NCI-H128 (cell line): ENCODE measurements at regions not wholly inside any gene's neighbourhood (a gene's known extent, or its start where the extent isn't known, plus 50 kb on each side); places are given as distances from the start of the nearest gene placed in this dataset.
"Not testable (repeated sequence)": the region's sequence is repeated elsewhere in the genome, so short reads cannot be mapped to it uniquely, and the experiment has no call there.

ENCODE experiments used
- DNase-seq: peaks from one replicate; lab custom pipeline; 2025; ENCODE audit not compliant: unreplicated experiment; lab: John Stamatoyannopoulos, UW

- no peak for DNase-seq
Measured at GRCh38 chr3:150357923-150358607, 50.0 kb upstream of the TSC22D2 start.

- no peak for DNase-seq
Measured at GRCh38 chr3:150357140-150357539, 51.0 kb upstream of the TSC22D2 start.

GRCh38 chr3:150355574-150355973 lies 52.5 kb upstream of the TSC22D2 start:
- no peak for DNase-seq

DNA sequence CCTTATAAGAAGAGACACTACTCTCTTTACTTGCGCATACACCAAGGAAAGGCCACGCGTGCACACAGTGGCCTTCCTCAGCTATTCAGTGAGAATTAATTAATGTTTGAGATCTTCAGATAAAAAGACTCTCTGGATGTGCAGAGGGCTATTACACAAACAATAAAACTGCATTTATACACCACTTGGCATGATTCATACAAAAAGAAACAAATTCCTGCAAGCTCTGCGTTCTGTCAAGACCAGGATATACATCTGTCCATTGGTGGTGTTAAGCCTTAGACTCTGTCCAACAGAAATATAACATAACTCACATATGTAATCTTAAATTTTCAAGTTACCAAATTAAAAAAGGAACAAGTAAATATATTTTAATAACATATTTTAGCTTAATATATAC lies 55.2 kb upstream of the TSC22D2 start:
- no peak for DNase-seq

DNA sequence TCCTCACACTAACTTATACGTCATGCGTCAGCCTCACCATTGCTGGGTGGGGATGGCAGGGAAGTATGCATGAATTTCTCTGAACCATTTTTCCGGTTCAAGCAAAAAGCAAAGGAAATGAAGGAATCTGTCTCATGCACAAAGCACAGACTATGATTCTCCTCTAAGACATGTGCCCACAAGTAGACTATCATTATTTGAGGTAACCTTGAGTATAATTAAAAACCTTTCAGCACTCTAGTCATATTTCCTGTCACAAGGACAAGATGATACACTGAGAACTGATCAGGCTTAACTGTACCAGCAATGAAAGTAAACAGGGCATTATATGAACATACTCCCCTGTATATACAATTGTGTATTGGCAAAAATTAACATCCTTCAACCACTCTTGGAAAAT lies 56.7 kb upstream of the TSC22D2 start:
- DNase-seq: no peak

GRCh38 chr3:150349314-150350097 lies 58.6 kb upstream of the TSC22D2 start:
- no peak for DNase-seq

- no peak for DNase-seq
Measured at GRCh38 chr3:150348500-150348899, 59.6 kb upstream of the TSC22D2 start.

- DNase-seq: no peak
Measured at GRCh38 chr3:150346981-150347863, 60.9 kb upstream of the TSC22D2 start.

DNA sequence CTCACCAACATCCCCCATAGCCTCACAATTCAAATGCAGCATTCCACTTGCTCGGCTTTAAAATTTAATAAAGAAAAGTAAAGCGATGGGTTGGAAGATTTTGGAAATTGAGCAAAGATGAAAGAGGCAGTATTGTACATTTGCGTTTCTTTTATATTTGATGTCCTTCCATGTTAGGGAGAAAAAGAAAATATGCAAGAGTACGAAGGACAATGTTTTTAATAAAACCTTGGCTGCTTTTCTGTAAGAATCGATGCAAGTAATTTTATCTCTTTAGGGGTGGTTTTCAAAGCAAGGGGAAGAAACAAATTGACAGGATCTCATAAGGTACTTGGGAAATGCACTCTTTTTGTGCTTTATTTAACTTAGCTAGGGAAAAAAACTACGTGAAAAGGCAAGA lies 61.8 kb upstream of the TSC22D2 start:
- DNase-seq: no peak

- DNase-seq: no peak
Measured at GRCh38 chr3:150345021-150345538, 63.0 kb upstream of the TSC22D2 start.

DNA sequence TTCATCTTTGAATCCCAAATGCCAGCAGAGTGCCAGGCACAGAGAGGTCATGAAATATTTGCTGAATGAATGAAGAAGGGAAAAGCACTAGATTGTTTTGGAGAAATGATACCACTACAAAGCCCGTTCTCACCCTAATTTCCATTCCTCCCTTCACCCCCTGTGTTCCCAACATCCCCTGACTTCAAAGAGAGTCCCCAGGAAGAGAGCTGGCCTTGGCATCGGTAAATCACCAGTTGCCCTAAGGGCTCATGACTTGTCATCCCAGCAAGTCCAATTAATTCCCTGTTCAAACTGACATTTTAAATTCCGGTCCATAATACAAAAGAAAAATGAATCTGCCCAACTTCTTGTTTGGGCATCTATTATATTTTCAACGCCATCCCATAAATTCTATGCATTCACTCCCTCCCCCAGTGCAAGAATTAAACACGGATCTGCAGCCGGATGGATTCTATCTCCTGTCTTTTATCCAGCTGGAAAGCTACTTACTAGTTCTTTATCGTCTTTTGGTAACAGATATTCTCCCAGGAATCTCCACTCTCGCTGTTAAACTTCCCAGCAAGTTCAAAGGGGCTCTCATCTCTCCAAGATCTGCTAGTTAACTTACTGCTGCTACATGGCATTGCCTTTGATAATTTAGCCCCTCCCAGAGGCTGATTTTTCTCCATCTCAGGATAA lies 63.9 kb upstream of the TSC22D2 start:
- no peak for DNase-seq

DNA sequence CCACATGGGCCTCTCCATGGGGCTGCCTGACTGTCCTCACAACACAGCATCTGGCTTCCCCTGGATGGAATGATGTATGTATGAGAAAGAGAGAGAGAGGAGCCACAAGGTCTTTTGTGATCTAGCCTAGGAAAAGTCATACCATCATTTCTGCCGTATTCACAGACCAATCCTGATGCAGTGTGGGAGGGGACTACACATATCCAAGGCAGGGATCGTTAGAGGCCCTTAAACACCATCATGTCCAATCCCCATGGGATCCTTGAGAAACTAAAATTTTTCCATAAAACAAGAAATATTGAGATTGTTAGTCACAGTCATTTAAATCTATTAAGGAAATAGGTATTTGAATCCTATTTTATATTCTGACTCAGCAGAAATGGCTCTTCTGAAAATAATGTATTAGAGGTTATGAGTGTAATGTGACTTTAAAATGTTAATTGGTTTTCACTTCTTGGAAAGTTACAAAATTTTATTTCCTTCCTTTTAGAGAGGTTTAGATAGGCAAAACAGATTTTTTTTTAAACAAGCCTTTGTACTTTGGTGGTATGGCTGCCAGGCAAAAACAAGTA lies 65.1 kb upstream of the TSC22D2 start:
- no peak for DNase-seq

DNA sequence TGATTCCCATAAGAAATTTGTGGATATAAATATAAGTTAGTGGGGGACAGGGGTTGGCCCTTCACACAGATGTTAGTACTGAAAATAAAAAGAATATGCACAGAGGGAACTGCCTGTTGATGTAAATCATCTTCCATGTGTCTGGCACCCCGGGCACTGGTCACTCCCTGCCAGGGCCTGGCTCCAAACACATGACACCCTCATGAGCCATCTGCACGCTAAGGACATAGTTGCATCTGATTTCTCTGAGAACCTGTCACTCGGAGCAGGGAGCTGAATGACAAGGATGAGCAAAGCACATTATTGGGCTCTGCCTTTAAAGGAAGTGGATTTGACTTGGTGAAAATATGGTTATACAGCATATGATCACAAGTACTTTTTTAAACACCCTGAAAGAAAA lies 66.2 kb upstream of the TSC22D2 start:
- DNase-seq: no peak

DNA sequence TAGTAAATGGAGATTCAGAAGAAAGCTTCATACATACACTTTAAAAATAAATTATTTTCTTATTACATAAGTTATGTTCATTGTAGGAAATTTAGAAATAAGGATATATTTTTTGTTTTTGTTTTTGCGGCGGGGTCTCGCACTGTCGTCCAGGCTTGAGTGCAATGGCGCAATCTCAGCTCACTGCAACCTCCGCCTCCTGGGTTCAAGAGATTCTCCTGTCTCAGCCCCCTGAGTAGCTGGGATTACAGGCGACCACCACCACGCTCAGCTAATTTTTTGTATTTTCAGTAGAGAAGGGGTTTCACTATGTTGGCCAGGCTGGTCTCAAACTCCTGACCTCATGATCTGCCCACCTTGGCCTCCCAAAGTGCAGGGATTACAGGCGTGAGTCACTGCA lies 71.7 kb upstream of the TSC22D2 start:
- DNase-seq: not testable (repeated sequence)

DNA sequence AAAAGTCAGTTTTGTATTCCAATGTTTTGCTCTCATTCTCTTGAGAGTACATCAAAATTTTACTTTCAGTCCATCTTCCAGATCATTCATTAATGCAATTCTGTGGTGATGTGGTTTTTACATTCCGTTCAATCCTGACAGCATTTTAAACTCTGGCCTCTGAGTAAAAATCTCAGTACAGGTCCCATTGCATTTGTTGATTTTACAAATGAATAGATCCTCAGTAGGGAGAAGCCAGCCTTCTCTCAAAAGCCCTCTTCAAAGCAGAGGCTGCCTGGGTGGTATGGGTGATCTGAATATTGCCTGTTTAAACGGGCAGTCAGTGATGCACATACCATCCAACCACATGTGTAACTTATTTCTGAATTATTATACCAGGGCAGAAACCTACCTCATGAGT lies 72.5 kb upstream of the TSC22D2 start:
- no peak for DNase-seq

- DNase-seq: no peak
Measured at GRCh38 chr3:150334974-150335373, 73.1 kb upstream of the TSC22D2 start.

GRCh38 chr3:150333477-150333876 lies 74.6 kb upstream of the TSC22D2 start:
- no peak for DNase-seq

DNA sequence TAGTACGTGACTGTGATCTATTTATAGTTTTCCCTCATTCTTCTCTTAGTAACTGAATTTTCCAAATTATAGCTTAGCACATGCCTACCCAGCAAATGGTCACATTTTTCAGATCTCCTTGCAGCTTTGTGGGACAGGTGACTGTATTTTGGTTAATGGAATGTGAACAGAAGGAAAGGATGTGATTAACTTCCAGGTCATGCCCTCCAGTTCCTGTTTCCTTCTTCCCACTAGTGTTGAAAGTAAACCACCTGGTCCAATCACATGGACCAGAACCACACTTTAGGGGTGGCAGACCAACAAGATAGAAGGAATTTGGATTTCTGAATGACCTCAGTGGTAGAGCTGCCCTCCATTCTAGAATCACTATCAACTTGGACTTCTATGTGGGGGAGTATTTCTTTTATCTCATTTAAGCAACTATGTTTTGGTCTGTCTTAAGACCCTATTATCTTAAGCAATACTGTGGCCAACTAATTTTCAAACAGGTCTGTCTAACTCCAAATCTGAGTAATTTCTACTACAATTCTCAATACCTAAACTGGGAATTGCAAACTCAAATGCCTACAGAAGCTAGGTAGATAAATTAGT lies 76.0 kb upstream of the TSC22D2 start:
- DNase-seq: no peak

GRCh38 chr3:150330872-150331271 lies 77.2 kb upstream of the TSC22D2 start:
- DNase-seq: no peak

- DNase-seq: no peak
Measured at GRCh38 chr3:150330174-150330573, 77.9 kb upstream of the TSC22D2 start.
